GM21723 (cell line): ENCODE measurements at regions not wholly inside any gene's neighbourhood (a gene's known extent, or its start where the extent isn't known, plus 50 kb on each side); places are given as distances from the start of the nearest gene placed in this dataset.

Experiments used
- ATAC-seq: cut with Tn5 transposase; IDR thresholded peaks from one replicate; pipeline ENCODE4 v1.9.1; 2021; ENCODE audit warnings: mild to moderate bottlenecking, moderate library complexity; ENCODE audit not compliant: unreplicated experiment

- no peak for ATAC-seq
Measured at GRCh38 chr2:43022896-43023295, 203.5 kb downstream of the ZFP36L2 start.

- ATAC-seq: no peak
Measured at GRCh38 chr2:43021791-43022509, 204.5 kb downstream of the ZFP36L2 start.

GRCh38 chr2:43020990-43021669, 205.3 kb downstream of the ZFP36L2 start:
- ATAC-seq: no peak

GRCh38 chr2:43020296-43020695, 206.1 kb downstream of the ZFP36L2 start:
- no peak for ATAC-seq

- no peak for ATAC-seq
Measured at GRCh38 chr2:43019536-43020183, 206.7 kb downstream of the ZFP36L2 start.

GRCh38 chr2:43019025-43019367, 207.4 kb downstream of the ZFP36L2 start:
- no peak for ATAC-seq

GRCh38 chr2:43018179-43019024, 208.0 kb downstream of the ZFP36L2 start:
- no peak for ATAC-seq

- ATAC-seq: no peak
Measured at GRCh38 chr2:43013821-43014345, 212.5 kb downstream of the ZFP36L2 start.

- no peak for ATAC-seq
Measured at GRCh38 chr2:43012966-43013365, 213.4 kb downstream of the ZFP36L2 start.

- no peak for ATAC-seq
Measured at GRCh38 chr2:43011158-43011491, 215.3 kb downstream of the ZFP36L2 start.

- no peak for ATAC-seq
Measured at GRCh38 chr2:43010438-43011157, 215.8 kb downstream of the ZFP36L2 start.

GRCh38 chr2:43009448-43009847, 217.0 kb downstream of the ZFP36L2 start:
- ATAC-seq: no peak

- ATAC-seq: no peak
Measured at GRCh38 chr2:43008388-43008787, 216.0 kb upstream of the HAAO start.

- no peak for ATAC-seq
Measured at GRCh38 chr2:43007901-43008300, 215.5 kb upstream of the HAAO start.

GRCh38 chr2:43006834-43007543, 214.6 kb upstream of the HAAO start:
- no peak for ATAC-seq

GRCh38 chr2:43005975-43006833, 213.8 kb upstream of the HAAO start:
- ATAC-seq: no peak

- ATAC-seq: no peak
Measured at GRCh38 chr2:43005245-43005974, 213.0 kb upstream of the HAAO start.

GRCh38 chr2:43004879-43005244, 212.5 kb upstream of the HAAO start:
- ATAC-seq: no peak
